GM19025 (cell line): ENCODE measurements at regions not wholly inside any gene's neighbourhood (a gene's known extent, or its start where the extent isn't known, plus 50 kb on each side); places are given as distances from the start of the nearest gene placed in this dataset.

Source experiments
- ATAC-seq: cut with Tn5 transposase; IDR thresholded peaks from one replicate; pipeline ENCODE4 v1.9.1; 2021; ENCODE audit warnings: mild to moderate bottlenecking, low read depth, moderate library complexity; ENCODE audit not compliant: unreplicated experiment

- ATAC-seq, result no peak
Measured at GRCh38 chr2:220033546-220033945, 406.1 kb downstream of the SLC4A3 start.

GRCh38 chr2:220034426-220035130 lies 407.1 kb downstream of the SLC4A3 start:
- no peak for ATAC-seq

GRCh38 chr2:220036431-220036830 lies 409.0 kb downstream of the SLC4A3 start:
- ATAC-seq, result no peak

- no peak for ATAC-seq
Measured at GRCh38 chr2:220040346-220040745, 412.9 kb downstream of the SLC4A3 start.

- ATAC-seq, result no peak
Measured at GRCh38 chr2:220041447-220041846, 414.0 kb downstream of the SLC4A3 start.

- ATAC-seq, result no peak
Measured at GRCh38 chr2:220043155-220043989, 415.9 kb downstream of the SLC4A3 start.

- no peak for ATAC-seq
Measured at GRCh38 chr2:220043990-220044335, 416.5 kb downstream of the SLC4A3 start.

- ATAC-seq, result no peak
Measured at GRCh38 chr2:220044383-220044782, 417.0 kb downstream of the SLC4A3 start.

- no peak for ATAC-seq
Measured at GRCh38 chr2:220046507-220046906, 419.1 kb downstream of the SLC4A3 start.

- no peak for ATAC-seq
Measured at GRCh38 chr2:220051716-220052115, 424.3 kb downstream of the SLC4A3 start.

GRCh38 chr2:220053919-220054318 lies 426.5 kb downstream of the SLC4A3 start:
- no peak for ATAC-seq

- ATAC-seq, result no peak
Measured at GRCh38 chr2:220057391-220057790, 430.0 kb downstream of the SLC4A3 start.

- no peak for ATAC-seq
Measured at GRCh38 chr2:220057916-220058315, 430.5 kb downstream of the SLC4A3 start.

GRCh38 chr2:220064111-220065030 lies 436.9 kb downstream of the SLC4A3 start:
- no peak for ATAC-seq

GRCh38 chr2:220065581-220065980 lies 438.2 kb downstream of the SLC4A3 start:
- no peak for ATAC-seq

GRCh38 chr2:220068846-220069245 lies 441.4 kb downstream of the SLC4A3 start:
- no peak for ATAC-seq

GRCh38 chr2:220070349-220070748 lies 442.9 kb downstream of the SLC4A3 start:
- no peak for ATAC-seq

- ATAC-seq, result no peak
Measured at GRCh38 chr2:220071696-220072095, 444.3 kb downstream of the SLC4A3 start.

GRCh38 chr2:220072669-220073220 lies 445.3 kb downstream of the SLC4A3 start:
- ATAC-seq, result no peak

- no peak for ATAC-seq
Measured at GRCh38 chr2:220075835-220076234, 448.4 kb downstream of the SLC4A3 start.

GRCh38 chr2:220076734-220077133 lies 449.3 kb downstream of the SLC4A3 start:
- ATAC-seq, result no peak
